ENCODE measurements at regions not wholly inside any gene's neighbourhood (a gene's known extent, or its start where the extent isn't known, plus 50 kb on each side); places are given as distances from the start of the nearest gene placed in this dataset.
"Not testable (repeated sequence)": the region's sequence is repeated elsewhere in the genome, so short reads cannot be mapped to it uniquely, and the experiment has no call there.

GRCh38 chr15:35239693-35240092 lies 154.6 kb upstream of the NANOGP8 start:
- TF ChIP-seq EZH2 (IDR thresholded peaks at IDR 0.05; ENCODE audit: low read length, unreplicated experiment); CTCF (conservative IDR thresholded peaks at IDR 0.05; ENCODE audit: low read depth, low read length); EZH2phosphoT487 (IDR thresholded peaks at IDR 0.05; ENCODE audit: borderline replicate concordance, low read length): not testable (repeated sequence)

Measured in PC-3 (cell line).